ENCODE measurements at regions not wholly inside any gene's neighbourhood (a gene's known extent, or its start where the extent isn't known, plus 50 kb on each side); places are given as distances from the start of the nearest gene placed in this dataset.

DNA sequence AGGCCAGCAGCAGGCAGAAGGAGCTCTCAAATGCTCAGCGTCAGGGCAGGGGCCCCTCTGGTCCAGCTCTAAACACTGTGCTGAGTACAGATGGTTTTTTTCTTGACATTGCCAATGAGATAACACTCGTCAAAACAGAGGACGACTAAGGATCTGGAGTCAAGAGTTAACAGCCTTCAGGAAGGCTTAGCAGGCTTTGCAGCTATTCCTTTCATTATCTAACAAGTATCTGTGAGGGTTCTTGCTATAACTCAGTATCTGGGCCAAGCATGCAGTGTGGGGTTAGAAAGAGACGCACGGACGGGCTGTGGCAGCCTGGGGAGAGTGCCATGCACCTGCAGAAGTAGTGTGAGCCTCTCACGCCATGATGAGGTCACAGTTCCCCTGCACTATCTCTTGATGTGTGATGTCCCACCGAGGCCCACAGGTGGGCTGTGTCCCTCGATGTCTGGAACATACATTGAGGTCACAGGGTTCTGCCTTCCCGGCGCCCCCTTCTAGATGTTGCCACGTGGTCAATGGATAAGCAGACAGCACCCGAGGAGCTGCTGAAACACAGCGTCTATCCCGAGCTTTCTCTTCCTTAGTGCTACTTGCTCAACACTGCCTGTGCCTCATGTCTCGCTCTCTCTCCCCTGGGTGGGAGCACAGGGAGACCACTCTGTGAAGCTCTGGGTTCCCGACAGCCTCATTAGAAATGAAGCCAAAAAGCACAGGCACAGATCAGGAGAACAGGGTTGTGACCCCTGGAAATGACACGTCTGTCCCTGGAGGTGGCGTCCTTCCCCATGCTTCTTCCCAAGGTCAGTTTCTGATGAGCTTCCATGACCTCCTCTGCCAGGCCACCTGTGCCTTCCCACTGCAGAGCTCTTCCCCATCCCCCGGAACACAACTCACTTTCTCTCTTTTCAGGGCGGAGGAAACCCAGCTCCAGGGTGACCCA lies 85.5 kb upstream of the RPS6KA2 start:
- Histone ChIP-seq H3K4me3 (peak overlapping the region in 1 of 10 donors; percentile 1), H3K9me3 (peaks cover 0 to 16% (median 4%) of the 10 kb centered on the region in 11 donors), H3K4me1 (peaks cover 0 to 12% (median 0%) of the 10 kb centered on the region in 9 donors), H3K36me3 (no peaks in the 10 kb centered on the region), H3K27ac (no peak overlapping the region), H3K27me3 (no peaks in the 10 kb centered on the region)
- TF ChIP-seq, protein P1, sequence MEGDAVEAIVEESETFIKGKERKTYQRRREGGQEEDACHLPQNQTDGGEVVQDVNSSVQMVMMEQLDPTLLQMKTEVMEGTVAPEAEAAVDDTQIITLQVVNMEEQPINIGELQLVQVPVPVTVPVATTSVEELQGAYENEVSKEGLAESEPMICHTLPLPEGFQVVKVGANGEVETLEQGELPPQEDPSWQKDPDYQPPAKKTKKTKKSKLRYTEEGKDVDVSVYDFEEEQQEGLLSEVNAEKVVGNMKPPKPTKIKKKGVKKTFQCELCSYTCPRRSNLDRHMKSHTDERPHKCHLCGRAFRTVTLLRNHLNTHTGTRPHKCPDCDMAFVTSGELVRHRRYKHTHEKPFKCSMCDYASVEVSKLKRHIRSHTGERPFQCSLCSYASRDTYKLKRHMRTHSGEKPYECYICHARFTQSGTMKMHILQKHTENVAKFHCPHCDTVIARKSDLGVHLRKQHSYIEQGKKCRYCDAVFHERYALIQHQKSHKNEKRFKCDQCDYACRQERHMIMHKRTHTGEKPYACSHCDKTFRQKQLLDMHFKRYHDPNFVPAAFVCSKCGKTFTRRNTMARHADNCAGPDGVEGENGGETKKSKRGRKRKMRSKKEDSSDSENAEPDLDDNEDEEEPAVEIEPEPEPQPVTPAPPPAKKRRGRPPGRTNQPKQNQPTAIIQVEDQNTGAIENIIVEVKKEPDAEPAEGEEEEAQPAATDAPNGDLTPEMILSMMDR (IDR thresholded peaks at IDR 0.05): no peak
- intact Hi-C loops (cut with DNase I): no loop called here
- ATAC-seq: no peak
- WGBS, 2 donors: 71 to 72% methylated on average over 21 of the region's 21 CpGs
- DNase-seq: no peak

DNA sequence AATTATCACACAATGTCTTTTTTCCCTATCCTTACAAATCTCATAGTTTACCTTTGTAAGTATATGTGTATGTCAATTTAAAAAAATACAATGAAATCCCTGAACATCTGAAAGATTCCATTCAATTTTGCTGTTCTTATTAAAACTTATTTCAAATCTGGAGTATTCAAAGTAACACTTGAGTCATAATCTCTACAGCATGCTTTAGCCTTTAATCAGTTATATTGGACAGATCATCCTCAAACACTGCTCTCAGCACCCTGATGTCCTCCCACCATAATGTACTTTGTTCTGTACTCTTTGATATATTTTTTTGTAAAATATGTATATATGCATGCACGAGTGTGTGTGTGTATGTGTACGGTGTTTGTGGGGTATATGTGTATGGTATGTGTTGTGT lies 83.0 kb upstream of the RPS6KA2 start:
- Histone ChIP-seq H3K4me3 (no peak overlapping the region), H3K9me3 (peaks cover 0 to 16% (median 4%) of the 10 kb centered on the region in 11 donors), H3K4me1 (peaks cover 0 to 12% (median 0%) of the 10 kb centered on the region in 9 donors), H3K27me3 (no peaks in the 10 kb centered on the region), H3K27ac (no peak overlapping the region), H3K36me3 (no peaks in the 10 kb centered on the region)
- intact Hi-C loops (cut with DNase I): no loop called here
- 94 to 98% methylated on average over 2 of the region's 2 CpGs for WGBS, 2 donors
- TF ChIP-seq, protein P1 (IDR thresholded peaks at IDR 0.05): no peak
- DNase-seq (no peak), ATAC-seq (no peak)

DNA sequence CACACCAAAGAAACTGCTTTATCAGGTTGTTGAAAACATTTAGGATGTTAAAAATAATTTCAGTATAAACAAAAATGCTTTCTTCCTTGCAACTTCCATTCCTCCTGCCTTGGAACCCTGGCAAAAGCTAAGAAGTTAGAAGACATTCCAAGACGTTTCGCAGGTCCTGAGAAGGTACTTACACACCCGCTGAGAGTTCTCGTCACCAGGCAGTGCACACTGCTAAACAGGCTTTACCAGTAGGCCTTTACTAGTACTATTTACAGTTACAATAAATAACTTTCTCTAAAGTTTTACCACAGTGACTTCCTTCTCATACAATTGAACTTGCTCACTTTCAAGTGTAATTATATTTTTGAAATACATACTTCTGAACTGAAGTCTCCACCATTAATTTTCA lies 81.4 kb upstream of the RPS6KA2 start:
- 95 to 98% methylated on average over 4 of the region's 4 CpGs for WGBS, 2 donors
- H3K9me3 ChIP-seq: peaks cover 0 to 16% (median 4%) of the 10 kb centered on the region in 11 donors
- intact Hi-C loops (cut with DNase I): no loop called here
- no peak for ATAC-seq
- H3K27ac ChIP-seq: no peak overlapping the region
- H3K27me3 ChIP-seq: no peaks in the 10 kb centered on the region
- no peak for DNase-seq
- TF ChIP-seq, protein P1 (IDR thresholded peaks at IDR 0.05): no peak
- H3K36me3 ChIP-seq: no peaks in the 10 kb centered on the region
- H3K4me1 ChIP-seq: peaks cover 0 to 9% (median 0%) of the 10 kb centered on the region in 9 donors
- no peak overlapping the region for H3K4me3 ChIP-seq

DNA sequence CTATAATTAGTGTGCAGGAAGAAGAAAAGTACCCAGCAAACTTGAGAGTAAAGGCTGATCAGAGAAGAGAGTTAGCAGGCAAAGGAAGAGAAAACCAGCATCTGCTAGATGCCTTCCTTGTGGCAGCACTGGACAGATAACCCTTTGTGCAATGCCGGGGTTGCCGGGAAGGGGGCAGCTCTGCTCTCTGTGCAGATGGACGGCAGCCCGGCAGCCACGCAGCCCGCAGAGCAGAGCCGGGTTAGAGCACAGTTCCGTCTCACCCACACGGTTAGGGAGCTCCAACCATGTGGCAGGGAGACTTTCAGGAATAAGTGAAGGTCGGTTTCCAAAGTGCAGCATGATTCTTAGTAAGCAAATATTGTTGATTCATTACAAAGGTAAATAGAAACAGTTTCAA lies 80.0 kb upstream of the RPS6KA2 start:
- WGBS, 2 donors: 7 to 15% methylated on average over 10 of the region's 10 CpGs
- DNase-seq (peak in 1 of 2 donors; percentile 64), ATAC-seq (peak; percentile 61 to 92 (median 84))
- Histone ChIP-seq H3K4me1 (no peaks in the 10 kb centered on the region), H3K4me3 (no peak overlapping the region), H3K27ac (no peak overlapping the region), H3K27me3 (no peaks in the 10 kb centered on the region), H3K9me3 (peaks cover 0 to 15% (median 4%) of the 10 kb centered on the region in 11 donors), H3K36me3 (no peaks in the 10 kb centered on the region)
- intact Hi-C loops (cut with DNase I): no loop called here
- TF ChIP-seq, protein P1 (IDR thresholded peaks at IDR 0.05): peak; percentile 13 to 66 (median 56)

All from heart right ventricle (tissue), 16 donors.